ENCODE measurements at regions not wholly inside any gene's neighbourhood (a gene's known extent, or its start where the extent isn't known, plus 50 kb on each side); places are given as distances from the start of the nearest gene placed in this dataset.
"Not testable (repeated sequence)": the region's sequence is repeated elsewhere in the genome, so short reads cannot be mapped to it uniquely, and the experiment has no call there.

DNA sequence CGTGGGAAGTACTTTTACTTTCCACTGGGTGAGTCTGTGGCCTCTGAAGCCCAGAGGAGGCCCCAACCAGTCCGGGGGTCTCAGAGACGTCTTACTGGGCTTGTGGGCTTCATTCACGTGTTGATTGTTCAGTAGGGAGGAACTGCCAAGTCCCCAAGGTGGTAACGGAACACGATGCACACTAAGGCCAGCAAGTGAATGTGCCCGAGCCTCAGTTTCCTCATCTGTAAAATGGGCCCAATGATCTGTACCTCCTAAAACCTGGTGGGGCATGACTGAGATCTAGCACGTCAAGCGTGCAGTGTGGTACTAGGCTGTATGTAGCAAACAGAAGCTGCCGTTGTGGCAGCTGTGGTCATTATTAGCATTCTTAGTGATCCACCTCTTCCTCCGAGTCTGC lies 499.1 kb downstream of the MN1 start:
- intact Hi-C loops (cut with DNase I) = no loop called here
- ATAC-seq = no peak
- DNase-seq (ENCODE audit: missing footprints) = no peak

DNA sequence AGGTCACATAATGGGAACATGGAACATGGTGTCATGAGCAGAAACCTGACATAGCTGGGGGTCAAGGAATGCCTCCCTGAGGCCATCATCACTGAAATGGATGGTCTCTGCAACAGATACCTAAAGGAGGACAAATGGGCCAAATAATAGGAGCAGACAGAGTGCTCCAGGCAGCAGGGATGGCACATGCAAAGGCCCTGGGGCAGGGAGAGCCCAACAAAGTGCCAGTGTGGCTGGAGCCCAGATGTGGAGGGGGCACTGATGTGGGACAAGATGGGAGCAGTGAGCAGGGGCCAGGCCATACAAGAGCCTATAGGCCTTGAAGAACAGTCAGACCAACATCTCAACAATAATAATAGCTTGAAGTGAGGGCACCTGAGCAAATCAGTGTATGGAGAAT lies 497.8 kb downstream of the MN1 start:
- DNase-seq (ENCODE audit: missing footprints) (no peak), ATAC-seq (no peak)
- intact Hi-C loops (cut with DNase I) = no loop called here

DNA sequence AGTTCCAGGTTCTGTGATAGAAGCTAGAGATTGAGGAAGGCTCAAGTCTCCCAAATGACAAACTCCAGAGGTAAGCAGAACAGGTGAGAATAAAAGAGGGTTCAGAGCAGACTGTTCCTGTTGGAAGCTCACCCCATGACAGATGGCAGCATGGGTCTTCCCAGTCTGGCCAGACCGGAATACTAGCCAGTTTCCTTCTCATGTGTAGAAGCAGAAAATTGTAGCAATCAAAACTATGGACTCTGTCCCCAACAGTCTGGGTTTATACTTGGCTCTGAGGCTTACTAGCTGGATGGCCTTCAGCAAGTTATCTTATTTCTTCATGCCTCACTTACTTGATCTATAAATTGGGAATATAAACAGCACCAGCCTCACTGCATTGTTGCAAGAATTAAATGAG lies 494.8 kb downstream of the MN1 start:
- DNase-seq (ENCODE audit: missing footprints) = no peak
- no peak for ATAC-seq
- intact Hi-C loops (cut with DNase I) = no loop called here

DNA sequence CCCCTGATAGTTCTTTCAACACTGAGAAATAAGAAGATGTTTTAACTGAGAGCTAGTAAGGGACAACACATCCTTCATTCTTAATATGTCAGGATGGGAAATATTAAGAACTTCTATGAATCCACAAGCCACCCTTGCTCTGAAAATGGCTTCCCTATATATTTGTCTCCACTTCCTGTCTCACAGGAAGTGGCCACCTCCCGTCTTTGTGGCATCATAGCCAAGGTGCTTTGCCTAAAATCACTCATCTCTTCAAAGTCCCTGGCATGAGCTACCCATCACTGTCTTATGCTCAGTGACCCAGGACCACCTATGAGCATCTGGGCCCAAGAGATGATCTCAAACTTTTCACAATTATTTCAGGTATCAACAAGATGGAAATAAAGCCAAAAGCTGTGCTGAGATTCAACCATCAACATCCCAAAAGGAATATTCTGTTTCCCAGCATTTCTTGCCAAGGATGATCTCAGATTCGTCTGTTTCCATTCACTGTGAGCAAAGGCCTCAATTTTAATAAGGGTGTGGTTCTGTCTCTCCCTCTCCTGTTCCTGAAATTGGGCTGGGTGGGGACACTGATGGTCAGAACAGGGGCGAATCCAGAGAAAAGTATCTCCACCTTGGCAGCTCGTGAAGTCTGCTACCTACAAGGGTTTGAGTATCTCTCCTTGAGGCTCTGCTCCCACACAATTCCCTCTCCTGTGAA lies 493.9 kb downstream of the MN1 start:
- intact Hi-C loops (cut with DNase I) = no loop called here
- ATAC-seq = no peak
- DNase-seq (ENCODE audit: missing footprints) = no peak

DNA sequence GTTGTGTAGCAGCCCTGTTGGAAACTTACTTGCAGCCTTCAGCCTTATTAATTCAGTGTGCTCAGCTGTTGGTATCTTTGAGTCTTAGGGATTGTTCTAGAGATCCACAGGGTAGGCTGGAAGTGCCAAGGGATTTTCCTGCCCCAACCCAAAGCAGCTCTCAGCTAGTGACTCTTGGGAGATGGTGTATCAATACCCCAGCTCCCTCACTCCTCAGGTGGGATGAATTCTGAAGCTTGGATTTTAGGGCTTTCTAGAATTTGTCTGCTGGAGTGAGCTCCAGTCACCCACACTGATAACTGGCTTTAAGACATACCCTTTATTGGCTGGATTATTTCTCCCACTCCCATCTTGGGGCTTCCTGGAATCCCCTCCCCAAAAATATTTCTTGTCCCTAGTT lies 493.0 kb downstream of the MN1 start:
- intact Hi-C loops (cut with DNase I) = no loop called here
- DNase-seq (ENCODE audit: missing footprints) (no peak), ATAC-seq (no peak)

DNA sequence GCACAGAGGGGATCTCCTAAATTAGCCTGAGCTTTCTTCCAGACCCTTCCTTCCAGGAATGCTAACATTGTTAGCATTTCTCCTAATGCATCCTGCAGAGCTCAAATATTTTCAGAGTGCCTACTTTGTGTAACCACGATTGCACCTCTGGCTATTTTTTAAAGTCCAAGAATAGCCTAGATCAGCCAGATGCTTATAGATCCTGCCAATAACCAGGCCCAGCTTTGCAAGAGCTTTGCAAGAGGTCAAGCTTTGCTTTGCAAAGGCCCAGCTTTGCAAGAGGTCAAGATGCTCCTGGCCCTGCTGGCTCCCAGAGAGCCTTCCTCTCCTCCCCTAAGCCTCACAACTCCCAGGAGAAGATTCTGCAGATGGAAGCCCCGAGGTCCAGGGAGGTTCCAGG lies 491.9 kb downstream of the MN1 start:
- DNase-seq (ENCODE audit: missing footprints) = no peak
- no peak for ATAC-seq
- intact Hi-C loops (cut with DNase I) = no loop called here

DNA sequence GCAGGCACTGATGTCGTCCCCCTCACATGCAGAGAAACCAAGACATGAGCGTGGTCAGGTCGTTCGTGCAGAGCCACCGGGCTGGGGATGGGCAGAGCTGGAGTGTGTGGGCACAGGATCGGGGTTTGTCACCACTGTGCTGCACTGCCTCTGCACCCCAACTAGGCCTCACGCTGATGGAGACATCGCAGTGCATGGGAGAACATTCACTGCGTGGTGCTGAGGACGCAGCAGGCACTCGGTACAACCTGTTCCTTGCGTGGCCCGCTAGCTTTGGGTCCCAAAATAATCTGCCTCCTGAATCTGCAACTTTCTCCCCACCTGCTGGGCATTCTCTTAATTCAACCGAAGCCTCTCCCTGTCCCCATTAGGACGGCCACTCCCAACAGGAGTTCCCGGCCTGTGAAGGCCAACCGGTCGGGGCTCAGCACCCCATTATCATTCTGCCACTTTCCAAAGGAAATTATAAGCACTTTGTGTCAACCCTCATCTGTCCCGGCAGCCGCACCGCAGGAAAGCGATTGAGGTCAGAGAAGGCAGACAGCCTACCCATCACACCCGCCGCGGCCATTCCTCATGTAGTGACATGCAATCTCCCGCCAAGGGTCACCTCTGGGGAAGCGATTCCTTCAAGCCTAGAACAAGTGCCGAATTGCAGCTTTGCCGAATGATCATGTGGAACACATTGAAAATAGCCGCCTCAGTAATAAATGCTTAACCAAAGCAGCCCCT lies 490.4 kb downstream of the MN1 start:
- no peak for DNase-seq (ENCODE audit: missing footprints)
- intact Hi-C loops (cut with DNase I) = no loop called here
- no peak for ATAC-seq

DNA sequence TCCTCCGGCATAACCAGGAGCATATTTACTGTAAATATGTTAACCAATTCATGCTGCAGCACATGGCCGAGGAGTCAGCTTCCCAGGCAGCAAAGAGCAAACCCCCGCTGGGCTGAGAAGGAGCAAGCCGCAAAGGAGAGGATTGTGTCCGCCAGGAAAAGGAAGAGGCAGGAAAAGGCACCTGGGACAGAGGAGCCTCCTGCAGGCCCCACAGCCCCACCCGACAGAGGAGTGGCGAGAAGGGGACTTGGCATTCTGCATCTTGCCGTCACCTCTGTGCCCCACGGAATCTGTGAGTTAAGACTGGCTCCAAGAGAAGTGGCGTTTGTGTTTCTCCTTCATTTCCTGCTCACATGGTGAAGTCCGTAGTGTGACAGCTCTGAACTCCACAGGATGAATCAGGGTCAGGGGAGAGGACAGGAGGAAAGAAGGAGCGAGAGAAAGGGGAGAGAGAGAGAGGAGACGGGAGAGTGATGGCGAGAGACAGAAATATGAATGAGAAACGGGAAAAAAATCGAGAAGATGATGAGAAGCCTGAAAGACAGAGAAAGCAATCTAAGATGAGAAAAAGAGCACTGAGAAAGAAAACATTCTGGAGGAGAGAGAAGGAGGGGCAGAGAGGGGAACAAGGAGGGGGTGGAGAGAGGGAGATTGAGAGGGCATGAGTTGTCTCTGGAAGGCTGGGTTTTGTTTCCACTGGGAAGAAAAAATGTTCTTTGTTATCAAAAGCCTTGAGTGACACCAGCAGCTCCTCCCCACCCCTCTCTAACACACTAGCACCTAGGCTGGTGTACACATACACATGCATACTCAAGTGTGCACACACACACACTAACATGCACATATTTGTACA lies 489.6 kb downstream of the MN1 start:
- ATAC-seq (no peak), DNase-seq (ENCODE audit: missing footprints) (no peak)
- intact Hi-C loops (cut with DNase I) = no loop called here

DNA sequence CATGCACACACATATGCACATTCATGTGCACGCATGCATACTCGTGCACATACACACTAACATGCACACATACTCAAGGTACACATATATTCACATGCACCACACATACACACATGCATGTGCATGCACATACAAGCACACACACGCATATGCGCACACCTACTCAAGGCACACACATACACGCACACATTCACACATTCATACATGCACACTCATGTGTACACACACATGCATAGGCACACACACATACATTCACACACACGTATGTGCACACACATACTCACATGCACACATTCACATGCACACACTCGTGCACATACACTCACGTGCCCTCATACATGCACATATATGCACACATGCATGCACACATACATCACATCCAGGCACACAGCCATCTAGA lies 489.0 kb downstream of the MN1 start:
- intact Hi-C loops (cut with DNase I) = no loop called here
- ATAC-seq = no peak
- no peak for DNase-seq (ENCODE audit: missing footprints)

DNA sequence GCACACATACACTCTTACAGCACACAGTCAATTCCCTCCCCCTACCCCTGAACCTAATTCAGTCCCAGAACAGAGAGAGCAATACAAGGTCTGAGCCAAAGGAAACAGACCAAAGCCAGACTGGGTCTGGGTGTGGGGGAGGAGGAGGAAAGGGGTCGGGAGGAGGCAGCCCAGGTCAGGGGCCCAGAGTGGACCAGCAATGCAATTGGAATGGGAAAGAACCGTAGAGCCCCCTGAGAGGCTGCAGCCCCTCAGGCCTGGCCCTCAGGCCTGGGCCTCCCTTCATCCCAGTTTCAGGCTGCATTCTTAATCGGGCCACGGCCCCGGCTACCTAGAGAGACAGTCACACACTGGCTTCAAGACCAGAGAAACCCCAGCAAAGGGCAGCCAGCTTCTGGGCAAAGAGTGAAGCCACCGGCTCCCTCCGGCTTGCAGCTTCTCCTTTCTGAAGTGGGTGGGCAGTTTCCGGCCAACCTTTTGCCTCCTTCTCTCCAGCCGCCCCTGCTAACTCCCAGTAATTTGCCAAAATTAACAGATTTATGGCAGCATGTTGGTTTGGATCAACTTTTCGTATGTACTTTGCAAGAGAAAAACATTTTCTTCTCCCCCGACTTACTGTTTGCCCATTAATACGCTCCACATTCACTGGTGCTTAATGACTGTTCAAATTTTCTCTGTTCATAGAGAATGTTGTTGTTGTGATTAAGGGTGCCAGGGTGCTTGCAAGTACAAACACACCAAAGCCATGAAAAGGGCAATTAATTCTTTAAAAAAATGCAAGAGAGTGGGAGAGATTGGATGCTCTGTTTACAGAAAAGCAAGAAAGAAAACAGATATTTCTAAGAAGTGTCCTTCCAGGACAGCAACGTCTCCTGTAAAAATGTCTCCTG lies 488.3 kb downstream of the MN1 start:
- DNase-seq (ENCODE audit: missing footprints) (no peak), ATAC-seq (no peak)
- intact Hi-C loops (cut with DNase I) = no loop called here

DNA sequence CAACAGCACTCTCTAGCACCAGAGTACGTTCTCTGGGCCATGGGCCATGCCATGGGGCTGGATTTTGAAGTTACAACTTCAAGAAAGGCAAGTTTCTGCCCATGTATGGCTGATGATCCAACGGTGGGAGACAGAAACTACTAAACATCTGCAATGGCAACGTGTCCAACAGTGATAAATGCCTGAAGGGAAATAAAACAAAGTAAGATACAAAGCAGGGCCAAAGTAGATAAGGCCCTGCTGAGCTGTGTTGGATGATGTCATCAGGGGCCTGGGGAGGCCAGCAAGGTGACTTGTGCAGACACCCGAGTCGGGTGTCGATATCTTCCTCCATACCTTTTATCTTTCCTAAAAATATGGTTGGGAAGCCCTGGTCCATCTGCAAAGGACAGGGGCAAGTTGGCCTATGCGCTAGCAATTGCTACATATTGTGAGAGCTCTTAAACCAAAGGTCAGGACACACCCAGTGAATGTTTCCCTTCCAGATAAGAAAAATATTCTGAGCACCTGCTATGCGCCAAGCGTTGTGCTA lies 487.2 kb downstream of the MN1 start:
- ATAC-seq (no peak), DNase-seq (ENCODE audit: missing footprints) (no peak)
- intact Hi-C loops (cut with DNase I) = no loop called here

DNA sequence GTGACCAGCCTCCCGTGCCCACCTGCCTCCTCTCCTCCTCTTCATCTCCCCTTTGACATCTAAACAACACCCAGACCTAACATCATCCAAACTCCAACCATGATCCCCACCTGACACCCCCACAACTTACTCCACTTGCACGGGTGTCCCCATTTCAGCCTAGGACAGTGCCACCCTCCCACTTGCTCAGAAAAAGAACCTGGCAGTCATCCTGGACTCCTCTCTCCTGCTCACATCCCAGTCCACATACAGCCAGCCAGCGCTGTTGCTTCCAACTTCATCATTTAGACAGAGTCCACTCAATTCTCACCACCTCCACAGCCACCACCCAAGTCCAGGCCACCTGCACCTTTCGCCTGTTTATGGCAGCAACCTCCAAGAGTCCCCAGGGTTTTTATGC lies 485.7 kb downstream of the MN1 start:
- DNase-seq (ENCODE audit: missing footprints) (no peak), ATAC-seq (no peak)
- intact Hi-C loops (cut with DNase I) = no loop called here

DNA sequence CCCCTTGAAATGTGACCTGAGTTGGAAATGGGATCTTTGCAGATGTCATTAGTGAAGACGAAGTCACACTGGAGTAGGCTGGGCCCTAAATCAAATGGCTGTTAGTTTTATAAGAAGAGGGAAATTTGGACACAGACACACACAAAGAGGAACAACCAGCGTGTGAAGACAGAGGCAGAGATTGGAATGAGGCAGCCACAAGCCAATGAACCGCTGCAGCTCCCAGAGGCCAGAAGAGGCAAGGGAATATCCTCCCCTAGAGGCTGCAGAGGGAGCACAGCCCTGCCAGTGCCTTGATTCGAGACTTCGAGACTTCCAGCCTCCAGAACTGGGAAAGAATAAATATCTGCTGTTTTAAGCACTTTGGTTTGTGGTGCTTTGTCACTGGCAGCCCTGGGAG lies 484.5 kb downstream of the MN1 start:
- DNase-seq (ENCODE audit: missing footprints) (no peak), ATAC-seq (no peak)
- intact Hi-C loops (cut with DNase I) = no loop called here

DNA sequence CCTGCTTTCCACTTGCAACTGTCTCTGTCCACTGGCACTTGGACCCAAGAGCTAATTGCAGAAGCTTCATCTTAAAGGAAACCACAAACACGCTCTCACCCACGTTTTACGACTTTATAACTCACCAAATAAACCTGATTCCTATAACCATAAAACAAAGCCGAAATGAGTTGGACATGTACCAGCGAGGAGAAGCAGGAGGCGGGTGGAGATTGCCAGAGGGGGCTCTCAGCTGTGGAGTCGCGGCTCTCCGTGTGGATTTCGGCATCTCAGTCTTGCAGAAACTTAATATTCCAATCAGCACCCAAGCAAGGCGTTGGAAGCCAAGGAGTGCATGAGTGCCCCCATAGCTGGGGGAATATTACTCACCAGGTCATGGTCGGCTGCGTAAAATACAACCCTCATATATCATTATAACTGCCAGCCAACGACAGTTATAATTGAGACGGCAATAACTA lies 483.6 kb downstream of the MN1 start:
- ATAC-seq = no peak

DNA sequence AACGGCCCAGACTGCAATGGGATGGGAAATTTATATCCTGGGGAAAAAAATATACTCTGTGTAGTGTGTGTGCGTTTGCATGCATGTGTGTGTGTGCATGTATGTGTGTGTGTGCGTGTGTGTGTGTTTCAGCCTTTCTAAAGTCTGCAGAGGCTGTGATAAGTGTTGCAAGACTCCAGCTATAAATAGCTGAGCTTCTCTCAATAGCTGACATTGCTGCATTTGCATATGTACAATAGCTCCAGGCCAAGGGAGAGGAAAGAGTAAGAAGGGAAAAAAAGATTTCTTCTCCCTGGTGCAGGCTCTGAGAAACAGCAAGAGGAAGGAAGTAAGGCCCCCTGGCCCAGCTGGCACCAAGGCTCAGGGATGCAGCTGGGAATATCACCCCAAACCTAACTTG lies 483.0 kb downstream of the MN1 start:
- ATAC-seq (peak; percentile 76), DNase-seq (ENCODE audit: missing footprints) (no peak)
- intact Hi-C loops (cut with DNase I) = no loop called here

More for the DNA sequence above, 483.6 kb downstream of the MN1 start:
- intact Hi-C loops (cut with DNase I) = no loop called here
- DNase-seq (ENCODE audit: missing footprints) = no peak

DNA sequence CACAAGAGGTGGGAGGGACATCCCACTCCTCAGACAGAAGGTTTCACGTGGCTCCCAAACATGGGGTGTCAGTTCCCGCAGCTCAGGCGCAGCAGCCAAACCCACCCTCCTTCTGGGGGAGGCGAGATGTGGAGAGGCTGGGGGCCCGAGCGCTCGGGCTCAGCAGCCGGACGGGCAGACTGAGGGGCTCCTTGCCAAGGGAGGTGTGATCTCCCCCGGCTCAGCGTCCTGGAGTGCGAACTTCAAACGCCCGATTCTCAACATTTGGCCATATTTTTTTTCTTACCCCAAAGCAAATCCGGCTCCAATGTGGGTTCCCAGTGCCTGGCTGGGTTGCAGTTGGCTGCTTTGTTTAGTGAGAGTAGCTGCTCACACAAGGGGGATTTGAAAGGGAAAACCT lies 477.9 kb downstream of the MN1 start:
- ATAC-seq = no peak
- DNase-seq (ENCODE audit: missing footprints) = no peak
- intact Hi-C loops (cut with DNase I) = no loop called here

DNA sequence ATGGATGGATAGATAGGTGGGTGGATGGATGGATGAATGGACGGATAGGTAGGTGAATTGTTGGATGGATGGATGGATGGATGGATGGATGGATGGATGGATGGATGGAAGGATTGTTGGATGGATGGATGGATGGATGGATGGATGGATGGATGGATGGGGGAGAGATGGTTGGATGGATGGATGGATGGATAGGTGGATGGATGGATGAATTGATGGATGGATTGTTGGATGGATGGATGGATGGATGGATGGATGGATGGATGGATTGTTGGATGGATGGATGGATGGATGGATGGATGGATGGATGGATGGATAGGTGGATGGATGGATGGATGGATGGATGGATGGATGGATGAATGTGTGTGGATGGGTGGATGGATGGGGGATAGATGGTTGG lies 476.6 kb downstream of the MN1 start:
- not testable (repeated sequence) for ATAC-seq; DNase-seq (ENCODE audit: missing footprints)
- intact Hi-C loops (cut with DNase I) = loop anchor here (5.0 kb wide), 1 partner anchor 568 kb away; no protein-coding TSS in a partner anchor

DNA sequence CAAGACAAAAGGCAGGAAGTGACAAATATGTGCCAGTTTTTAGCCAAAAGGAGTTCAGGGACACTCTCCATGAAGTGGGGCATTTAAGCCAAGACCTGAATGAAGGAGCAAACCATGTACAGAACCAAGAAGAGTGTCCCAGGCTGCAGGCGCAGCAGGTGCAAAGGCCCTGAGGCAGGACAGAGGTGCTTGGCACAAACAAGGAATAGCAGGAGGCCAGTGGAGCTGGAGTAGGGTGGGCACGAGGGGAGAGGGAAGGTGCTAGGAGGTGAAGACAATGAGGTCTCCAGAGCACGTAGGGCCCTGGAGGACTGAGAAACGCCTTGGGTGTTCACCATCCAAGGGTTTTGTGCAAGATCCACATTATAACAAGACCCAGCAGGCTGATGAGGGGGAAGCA lies 474.1 kb downstream of the MN1 start:
- no peak for DNase-seq (ENCODE audit: missing footprints)
- no peak for ATAC-seq
- intact Hi-C loops (cut with DNase I) = loop anchor here (5.0 kb wide), 1 partner anchor 570 kb away; no protein-coding TSS in a partner anchor

Measured in Right ventricle myocardium inferior (tissue), 1 donor.